HepG2 (cell line): ENCODE measurements at regions not wholly inside any gene's neighbourhood (a gene's known extent, or its start where the extent isn't known, plus 50 kb on each side); places are given as distances from the start of the nearest gene placed in this dataset.

ENCODE experiments used
- ATAC-seq: fragments of 200-7000 bp; cut with Tn5 transposase; 3 replicates; pipeline ENCODE4 v1.9.1; 2020; ENCODE audit warnings: mild to moderate bottlenecking, moderate library complexity
- BruUV-seq: library from RNA; stranded (reverse); fragments of 400-500 nt; replicated peaks from 2 replicates; lab custom pipeline; 2021; lab: Mats Ljungman, UMichigan
- CTCF ChIA-PET: fragments of 300-600 bp; formaldehyde crosslinking; extraction: SDS; loops from one replicate; lab custom pipeline; 2021; ENCODE audit warnings: low total read pairs, inconsistent platforms, low intra/inter-chr PET ratio; lab: Yijun Ruan, JAX
- POLR2A ChIA-PET: fragments of 350-600 bp; sonication (Branson Sonifier 250); formaldehyde crosslinking; loops from one replicate; lab custom pipeline; 2020; ENCODE audit warnings: antibody characterized with exemption, inconsistent platforms; lab: Yijun Ruan, JAX
- DNase-seq: peaks from one replicate; pipeline ENCODE4 v3.0.0-alpha.2; 2015; ENCODE audit warnings: low spot score
- FAIRE-seq: peaks from 3 replicates; lab custom pipeline; 2011; peaks lifted over from hg19 to GRCh38; lab: Jason Lieb, UNC
- H2AFZ ChIP-seq: one replicate; pipeline ENCODE4 v1.6.1; 2011; ENCODE audit warnings: low read length, inconsistent platforms
- H3K27ac ChIP-seq: fragments of 300-600 bp; 3 replicates; pipeline ENCODE4 v1.8.0; 2011; ENCODE audit warnings: mixed run types, mild to moderate bottlenecking, mixed read lengths, low read length, inconsistent platforms; ENCODE audit not compliant: insufficient read depth; ENCODE audit errors: extremely low read length
- H3K27me3 ChIP-seq, 2 experiments: fragments of 200-600 bp in 1 of 2; 2 replicates in 1 of 2; 3 replicates in 1 of 2; pipeline versions ENCODE4 v1.6.0 to v1.8.0; 2011; ENCODE audit warnings: low read length in 2 of 2, mild to moderate bottlenecking in 2 of 2, moderate library complexity in 2 of 2, inconsistent platforms in 1 of 2; ENCODE audit not compliant: insufficient read depth in 2 of 2, control insufficient read depth in 1 of 2
- H3K36me3 ChIP-seq, 2 experiments: fragments of 200-600 bp in 1 of 2; replicated peaks in 1 of 2; 2 replicates in 1 of 2; 3 replicates in 1 of 2; pipeline versions ENCODE4 v1.5.1 to v1.8.0; 2011; ENCODE audit warnings: low read length in 2 of 2, inconsistent platforms in 1 of 2; ENCODE audit not compliant: insufficient read depth in 2 of 2, control insufficient read depth in 1 of 2
- H3K4me1 ChIP-seq: 2 replicates; pipeline ENCODE4 v1.5.1; 2012; ENCODE audit warnings: low read length, inconsistent platforms; ENCODE audit not compliant: insufficient read depth
- H3K4me2 ChIP-seq: 2 replicates; pipeline ENCODE4 v1.6.0; 2011; ENCODE audit warnings: low read depth, low read length, inconsistent platforms
- H3K4me3 ChIP-seq, 3 experiments: fragments of 200-600 bp in 1 of 3; sonication (generic), shearing (Covaris generic) in 1 of 3; replicated peaks in 1 of 3; 2 replicates each; pipeline ENCODE4 v1.5.1; 2011 to 2016; ENCODE audit warnings: low read length in 3 of 3, inconsistent platforms in 2 of 3, low read depth in 2 of 3, mild to moderate bottlenecking in 2 of 3, control low read depth in 1 of 3, mixed read lengths in 1 of 3; ENCODE audit not compliant: insufficient read depth in 1 of 3
- H3K79me2 ChIP-seq: one replicate; pipeline ENCODE4 v1.6.1; 2011; ENCODE audit warnings: low read length, inconsistent platforms; ENCODE audit not compliant: insufficient read depth
- H3K9ac ChIP-seq: 2 replicates; pipeline ENCODE4 v1.6.0; 2011; ENCODE audit warnings: mild to moderate bottlenecking, low read depth, low read length, inconsistent platforms; ENCODE audit not compliant: insufficient read depth
- H3K9me3 ChIP-seq: 2 replicates; pipeline ENCODE4 v1.5.1; 2012; ENCODE audit warnings: mild to moderate bottlenecking, low read length
- H4K20me1 ChIP-seq: 2 replicates; pipeline ENCODE4 v1.6.0; 2011; ENCODE audit warnings: inconsistent platforms, mild to moderate bottlenecking, low read length, moderate library complexity; ENCODE audit not compliant: insufficient read depth
- ARNT ChIP-seq: fragments of 450-650 bp; IDR thresholded peaks from 2 replicates; pipeline ENCODE4 v1.6.1; 2017
- MBNL3 ChIP-seq: fragments of 250-450 bp; sonication (Bioruptor Pico); conservative IDR thresholded peaks from 2 replicates; pipeline ENCODE4 v1.8.0; 2022; ENCODE audit warnings: mild to moderate bottlenecking, inconsistent platforms
- RARG ChIP-seq: sonication (generic); formaldehyde crosslinking; IDR thresholded peaks from 2 replicates; pipeline ENCODE4 v1.4.0; 2020; ENCODE audit warnings: low read depth, mild to moderate bottlenecking, missing genetic modification reagents
- SMC3 ChIP-seq: IDR thresholded peaks from 2 replicates; pipeline ENCODE4 v1.6.1; 2011; ENCODE audit warnings: low read length, improper control_type of control experiment
- ZNF569 ChIP-seq: sonication (generic); formaldehyde crosslinking; IDR thresholded peaks from 2 replicates; pipeline ENCODE4 v1.5.0; 2020; ENCODE audit warnings: mild to moderate bottlenecking, missing genetic modification reagents, moderate library complexity, borderline replicate concordance
- ZNF737 ChIP-seq: sonication (generic); formaldehyde crosslinking; IDR thresholded peaks from 2 replicates; pipeline ENCODE4 v1.5.0; 2020; ENCODE audit warnings: missing genetic modification reagents, mild to moderate bottlenecking, borderline replicate concordance
- WGBS: methylation state at CpG from one replicate; pipeline ENCODE4 v1.1.6; 2017; ENCODE audit warnings: low lambda C conversion rate; 5-methylcytosine and 5-hydroxymethylcytosine counted together
- in situ Hi-C: cut with HindIII; loops from 2 replicates; pipeline ENCODE4 v1.10.0; 2017; ENCODE audit warnings: low pct_unique_long_range_greater_than_20kb; ENCODE audit not compliant: extremely low pct_ligation_motif_present
- intact Hi-C: fragments of 100-400 bp; cut with micrococcal nuclease; formaldehyde crosslinking; loops from one replicate; pipeline ENCODE4 v1.10.0; 2022; ENCODE audit not compliant: unreplicated experiment
- TF ChIP-seq, protein P1 (sequence below): sonication (generic); formaldehyde crosslinking; IDR thresholded peaks from 2 replicates; pipeline ENCODE4 v1.5.0; 2020; ENCODE audit warnings: mild to moderate bottlenecking, missing genetic modification reagents, moderate library complexity
- TF ChIP-seq, protein P2 (sequence below): sonication (generic); formaldehyde crosslinking; IDR thresholded peaks from 2 replicates; pipeline ENCODE4 v1.4.0; 2020; ENCODE audit warnings: missing genetic modification reagents

GRCh38 chr5:163104464-163104863, 332.9 kb upstream of the CCNG1 start:
- TF ChIP-seq, protein P1, sequence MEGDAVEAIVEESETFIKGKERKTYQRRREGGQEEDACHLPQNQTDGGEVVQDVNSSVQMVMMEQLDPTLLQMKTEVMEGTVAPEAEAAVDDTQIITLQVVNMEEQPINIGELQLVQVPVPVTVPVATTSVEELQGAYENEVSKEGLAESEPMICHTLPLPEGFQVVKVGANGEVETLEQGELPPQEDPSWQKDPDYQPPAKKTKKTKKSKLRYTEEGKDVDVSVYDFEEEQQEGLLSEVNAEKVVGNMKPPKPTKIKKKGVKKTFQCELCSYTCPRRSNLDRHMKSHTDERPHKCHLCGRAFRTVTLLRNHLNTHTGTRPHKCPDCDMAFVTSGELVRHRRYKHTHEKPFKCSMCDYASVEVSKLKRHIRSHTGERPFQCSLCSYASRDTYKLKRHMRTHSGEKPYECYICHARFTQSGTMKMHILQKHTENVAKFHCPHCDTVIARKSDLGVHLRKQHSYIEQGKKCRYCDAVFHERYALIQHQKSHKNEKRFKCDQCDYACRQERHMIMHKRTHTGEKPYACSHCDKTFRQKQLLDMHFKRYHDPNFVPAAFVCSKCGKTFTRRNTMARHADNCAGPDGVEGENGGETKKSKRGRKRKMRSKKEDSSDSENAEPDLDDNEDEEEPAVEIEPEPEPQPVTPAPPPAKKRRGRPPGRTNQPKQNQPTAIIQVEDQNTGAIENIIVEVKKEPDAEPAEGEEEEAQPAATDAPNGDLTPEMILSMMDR (CRISPR knock-in tag) = 0 out of 2 replicates have a peak, but pooled peaks have one; percentile 11
- TF ChIP-seq, protein P2, sequence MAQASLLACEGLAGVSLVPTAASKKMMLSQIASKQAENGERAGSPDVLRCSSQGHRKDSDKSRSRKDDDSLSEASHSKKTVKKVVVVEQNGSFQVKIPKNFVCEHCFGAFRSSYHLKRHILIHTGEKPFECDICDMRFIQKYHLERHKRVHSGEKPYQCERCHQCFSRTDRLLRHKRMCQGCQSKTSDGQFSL (CRISPR knock-in tag) = no peak
- TF ChIP-seq ZNF737 (CRISPR knock-in tag) (no peak), RARG (CRISPR knock-in tag) (no peak), MBNL3 (no peak), ARNT (no peak), ZNF569 (CRISPR knock-in tag) (no peak), SMC3 (peak; percentile 20; the same call in 1 of the 2 replicates)
- in situ Hi-C loops (no loop called here), intact Hi-C loops (no loop called here)
- no peaks in the 10 kb centered on the region for H3K79me2 ChIP-seq
- no peak overlapping the region for H3K4me2 ChIP-seq
- H3K4me3 ChIP-seq = no peak overlapping the region
- H3K27ac ChIP-seq = no peak overlapping the region
- no peak for FAIRE-seq
- no peaks in the 10 kb centered on the region; a peak in 1 of 5 replicates for H3K27me3 ChIP-seq
- no peak overlapping the region for H3K9ac ChIP-seq
- no peaks in the 10 kb centered on the region for H3K9me3 ChIP-seq
- H4K20me1 ChIP-seq = no peaks in the 10 kb centered on the region
- CTCF ChIA-PET = no interaction called here
- BruUV-seq = no TSS peak
- no peak for ATAC-seq
- WGBS = 2% methylated on average over 5 of the region's 5 CpGs
- H3K36me3 ChIP-seq = no peaks in the 10 kb centered on the region
- H3K4me1 ChIP-seq = no peaks in the 10 kb centered on the region
- DNase-seq = no peak
- POLR2A ChIA-PET = no interaction called here
- H2AFZ ChIP-seq = no peak overlapping the region
